HG03135 (cell line): ENCODE measurements at regions not wholly inside any gene's neighbourhood (a gene's known extent, or its start where the extent isn't known, plus 50 kb on each side); places are given as distances from the start of the nearest gene placed in this dataset.
A peak's percentile ranks its signal among the peaks of the same experiment; 100 is the strongest.

ENCODE experiments used
- ATAC-seq: cut with Tn5 transposase; IDR thresholded peaks from one replicate; pipeline ENCODE4 v1.9.1; 2021; ENCODE audit warnings: mild to moderate bottlenecking, moderate library complexity; ENCODE audit not compliant: unreplicated experiment

DNA sequence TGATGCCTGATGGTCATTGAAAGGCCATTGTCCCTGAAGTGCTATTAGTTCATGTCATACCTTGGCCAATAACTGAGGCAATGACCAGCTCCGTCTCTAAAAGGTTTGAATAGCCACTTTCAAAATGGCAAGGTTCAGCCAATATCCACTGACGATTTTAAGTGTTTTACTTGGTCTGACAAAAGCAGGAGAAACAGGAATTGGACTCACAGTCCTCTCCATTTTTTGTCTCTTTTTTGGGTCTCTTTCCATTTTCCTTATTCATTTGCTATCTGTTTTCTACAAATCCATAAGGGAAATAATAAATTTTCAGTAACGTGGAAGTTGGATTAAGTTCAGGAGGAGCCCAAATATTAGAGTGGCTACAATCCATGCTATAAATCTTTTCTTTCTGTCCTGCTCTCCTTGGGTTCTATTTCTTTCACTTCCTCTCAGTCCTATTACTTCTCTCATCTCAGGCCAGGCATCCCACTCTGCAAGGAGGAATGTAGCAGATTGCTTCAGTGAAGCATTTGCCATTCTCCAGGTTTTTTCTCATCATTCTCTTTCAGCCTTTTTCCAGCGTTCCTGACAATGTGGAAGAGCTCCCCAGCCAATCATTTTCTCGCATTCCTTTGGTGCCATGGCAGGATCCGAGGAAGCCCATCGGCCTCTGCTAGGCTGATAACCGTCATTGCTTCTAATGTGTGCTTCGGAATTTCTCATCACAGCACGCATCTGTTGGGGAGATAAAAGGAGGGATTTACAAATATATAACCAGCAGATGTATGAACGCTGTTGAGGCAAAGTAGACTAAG, 414.5 kb downstream of the ADGRL2 start:
- ATAC-seq, result no peak

DNA sequence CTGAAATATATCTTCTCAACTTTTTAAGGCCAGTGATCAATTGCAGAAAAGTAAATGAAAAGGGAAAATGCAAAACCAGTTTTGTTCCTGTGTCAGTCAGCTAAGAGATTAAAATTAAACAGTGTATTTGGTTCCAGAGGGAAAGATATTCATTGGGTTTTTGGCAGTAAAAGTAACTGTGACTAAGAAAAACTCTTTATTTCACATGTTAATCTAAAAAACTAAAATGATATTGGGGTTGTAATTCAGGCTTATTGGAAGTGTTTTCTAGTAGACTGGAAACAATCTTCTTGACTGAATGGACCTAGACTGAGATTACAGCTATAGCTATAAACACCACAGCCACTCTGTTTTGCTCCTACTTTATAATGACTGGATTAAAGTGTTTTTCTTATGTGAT, 413.9 kb downstream of the ADGRL2 start:
- no peak for ATAC-seq

DNA sequence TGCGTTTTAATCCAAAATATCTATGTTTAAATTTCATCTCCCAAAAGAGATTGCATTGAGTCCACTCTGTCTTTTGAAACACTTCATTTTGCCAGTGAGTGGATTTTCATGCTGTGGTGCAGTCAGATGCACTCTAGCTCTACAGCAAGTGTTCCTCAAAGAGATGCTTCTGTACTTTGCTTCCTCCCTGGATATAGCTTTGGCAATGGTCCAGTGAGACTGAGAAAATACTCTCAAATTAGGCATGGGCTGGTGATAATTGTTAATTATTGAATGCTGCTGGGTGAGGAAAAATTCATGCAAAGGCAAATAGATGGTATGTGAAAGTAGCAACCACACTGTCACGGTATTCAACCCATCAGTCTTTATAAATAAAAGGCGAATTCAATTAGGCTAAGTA, 396.9 kb downstream of the ADGRL2 start:
- no peak for ATAC-seq

DNA sequence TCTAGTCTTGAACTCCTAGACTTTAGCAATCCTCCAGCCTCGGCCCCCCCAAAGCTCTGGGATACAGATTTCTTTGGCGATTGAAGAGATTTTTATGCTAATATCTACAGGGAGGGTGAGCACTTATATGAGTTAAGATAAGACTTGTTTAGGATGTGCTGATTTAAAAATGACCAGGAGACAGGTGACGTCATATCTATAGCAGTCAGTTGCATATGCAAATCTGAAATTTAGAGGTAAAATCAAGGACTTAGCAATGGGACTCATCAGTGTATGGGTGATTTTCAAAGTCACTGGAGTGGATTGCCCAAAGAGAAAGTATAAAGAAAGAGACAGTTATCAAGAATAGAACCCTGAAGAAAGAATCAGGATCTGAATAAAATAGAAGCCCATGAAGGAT, 394.5 kb downstream of the ADGRL2 start:
- no peak for ATAC-seq

DNA sequence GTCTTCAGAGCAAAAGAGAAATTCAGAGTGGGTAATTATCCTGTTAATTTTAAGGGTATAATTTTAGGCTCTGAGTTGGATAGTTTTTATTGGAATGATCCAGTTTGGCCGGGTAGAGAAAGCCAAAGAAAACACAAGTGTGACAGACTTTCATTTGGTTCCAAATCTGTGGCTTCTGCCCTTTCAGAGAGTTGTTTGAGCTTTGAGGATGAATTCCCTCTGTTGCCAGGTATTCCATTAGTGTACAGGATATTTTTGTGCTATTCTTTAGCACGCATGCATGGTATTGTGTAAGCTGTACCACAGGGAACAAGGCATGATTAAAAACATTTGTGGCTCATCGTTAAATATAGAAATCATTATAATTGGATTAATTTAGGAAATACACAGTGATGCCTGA, 384.4 kb downstream of the ADGRL2 start:
- no peak for ATAC-seq

DNA sequence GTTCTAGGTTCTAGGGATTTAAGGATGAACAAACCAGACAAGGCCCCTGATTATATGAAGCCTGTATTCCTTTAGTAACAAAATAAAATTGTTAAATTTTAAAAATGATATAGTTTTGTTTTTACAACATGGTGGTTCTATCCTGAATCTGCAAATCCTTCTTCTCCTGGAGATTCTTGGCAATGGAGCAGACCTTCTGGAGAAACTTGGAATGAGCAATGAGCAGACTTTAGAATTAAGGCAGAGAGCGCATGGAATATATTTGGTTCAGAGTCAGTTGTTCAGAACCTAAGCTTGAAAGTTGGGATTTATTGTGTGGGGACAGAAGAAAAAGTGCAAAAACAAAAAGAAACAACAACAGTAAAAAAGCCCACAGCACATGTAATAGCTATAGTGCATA, 381.1 kb downstream of the ADGRL2 start:
- ATAC-seq, result no peak

DNA sequence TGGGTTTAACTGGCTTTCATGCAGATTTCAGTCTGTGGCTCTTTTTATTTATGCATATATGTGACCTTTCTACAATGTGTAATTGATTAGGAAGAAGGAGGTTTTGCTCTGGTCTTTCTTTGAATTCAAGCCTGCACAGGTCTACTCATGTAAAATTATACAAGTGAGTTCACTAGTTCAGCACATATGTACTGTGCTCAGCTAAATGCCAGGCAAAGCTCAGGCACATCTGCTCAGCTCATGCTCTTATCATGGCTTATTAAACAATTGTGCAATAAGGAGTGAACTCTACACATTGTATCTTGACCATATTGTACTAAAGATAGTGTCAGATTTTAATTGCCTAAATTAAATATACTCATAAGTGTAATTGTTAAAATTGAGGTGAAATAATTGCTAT, 378.4 kb downstream of the ADGRL2 start:
- no peak for ATAC-seq

DNA sequence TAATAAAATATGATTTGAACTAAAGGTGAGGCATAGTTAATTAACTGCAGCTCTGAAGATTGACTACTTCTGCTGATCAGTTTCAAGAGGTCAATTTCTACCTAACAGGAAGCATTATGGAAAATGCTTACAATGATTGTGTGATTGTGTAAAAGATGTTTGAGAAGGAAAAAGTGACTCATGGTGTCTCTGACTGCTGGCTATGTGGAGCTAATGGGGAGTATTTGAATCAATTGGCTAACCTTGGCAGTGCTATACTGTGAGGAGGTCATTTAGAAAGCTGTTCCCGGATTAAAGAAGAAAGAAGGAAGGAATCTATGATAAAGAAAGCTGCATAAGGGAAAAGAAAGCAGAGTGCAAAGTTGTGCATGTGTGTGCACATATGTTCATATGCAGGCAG, 376.5 kb downstream of the ADGRL2 start:
- no peak for ATAC-seq

DNA sequence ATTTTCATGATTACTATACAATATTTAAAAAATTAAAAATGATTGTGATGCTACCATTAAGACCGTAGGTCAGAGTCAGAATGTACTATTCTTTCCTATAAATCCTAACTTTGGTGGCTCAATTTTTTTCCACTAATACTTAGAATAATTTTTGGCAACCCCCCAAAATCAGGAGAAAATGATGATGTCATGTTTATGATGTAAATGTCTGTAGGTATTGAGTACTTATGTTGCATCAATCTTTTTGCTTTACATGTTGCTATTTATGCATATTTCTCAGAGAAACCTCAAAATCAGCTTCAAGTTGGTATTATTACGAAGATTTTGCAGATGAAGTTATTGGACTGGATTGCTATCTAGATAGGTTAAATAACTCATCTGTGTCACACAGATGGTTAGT, 371.2 kb downstream of the ADGRL2 start:
- ATAC-seq, result no peak

DNA sequence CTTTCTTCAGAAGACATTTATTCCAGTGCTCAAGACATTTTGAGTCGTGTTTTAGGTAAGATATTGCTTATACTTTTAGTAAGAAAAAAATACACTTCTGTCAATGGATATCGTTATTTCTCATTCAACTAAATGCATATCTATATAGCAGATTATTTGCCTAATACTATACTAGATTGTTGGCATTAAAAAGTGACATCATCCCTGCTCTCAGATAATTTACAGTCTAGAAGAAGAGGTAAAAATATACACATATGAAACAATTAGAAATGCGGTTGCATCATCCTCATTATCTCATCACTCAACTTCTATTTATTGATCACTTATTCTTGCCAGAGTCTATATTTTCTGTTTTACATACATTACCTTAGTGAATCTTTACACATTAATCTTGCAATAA, 367.7 kb downstream of the ADGRL2 start:
- no peak for ATAC-seq

DNA sequence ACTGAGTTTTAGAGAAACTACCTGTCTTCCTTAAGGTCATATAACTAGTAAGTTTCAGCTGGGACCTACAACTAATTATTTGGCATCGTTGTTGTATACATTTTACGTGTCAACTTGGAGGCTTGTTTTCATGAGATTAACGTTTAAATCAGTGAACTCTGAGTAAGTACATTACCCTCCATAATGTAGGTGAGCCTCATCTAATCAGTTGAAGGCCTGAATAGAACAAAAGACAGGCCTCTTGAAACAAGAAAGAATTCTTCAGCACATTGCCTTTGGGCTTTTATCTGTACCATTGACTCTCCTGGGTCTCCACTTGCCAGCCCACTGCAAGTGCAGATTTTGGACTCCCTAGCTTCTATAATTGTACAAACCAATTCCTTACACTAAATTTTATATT, 364.6 kb downstream of the ADGRL2 start:
- ATAC-seq, result no peak

DNA sequence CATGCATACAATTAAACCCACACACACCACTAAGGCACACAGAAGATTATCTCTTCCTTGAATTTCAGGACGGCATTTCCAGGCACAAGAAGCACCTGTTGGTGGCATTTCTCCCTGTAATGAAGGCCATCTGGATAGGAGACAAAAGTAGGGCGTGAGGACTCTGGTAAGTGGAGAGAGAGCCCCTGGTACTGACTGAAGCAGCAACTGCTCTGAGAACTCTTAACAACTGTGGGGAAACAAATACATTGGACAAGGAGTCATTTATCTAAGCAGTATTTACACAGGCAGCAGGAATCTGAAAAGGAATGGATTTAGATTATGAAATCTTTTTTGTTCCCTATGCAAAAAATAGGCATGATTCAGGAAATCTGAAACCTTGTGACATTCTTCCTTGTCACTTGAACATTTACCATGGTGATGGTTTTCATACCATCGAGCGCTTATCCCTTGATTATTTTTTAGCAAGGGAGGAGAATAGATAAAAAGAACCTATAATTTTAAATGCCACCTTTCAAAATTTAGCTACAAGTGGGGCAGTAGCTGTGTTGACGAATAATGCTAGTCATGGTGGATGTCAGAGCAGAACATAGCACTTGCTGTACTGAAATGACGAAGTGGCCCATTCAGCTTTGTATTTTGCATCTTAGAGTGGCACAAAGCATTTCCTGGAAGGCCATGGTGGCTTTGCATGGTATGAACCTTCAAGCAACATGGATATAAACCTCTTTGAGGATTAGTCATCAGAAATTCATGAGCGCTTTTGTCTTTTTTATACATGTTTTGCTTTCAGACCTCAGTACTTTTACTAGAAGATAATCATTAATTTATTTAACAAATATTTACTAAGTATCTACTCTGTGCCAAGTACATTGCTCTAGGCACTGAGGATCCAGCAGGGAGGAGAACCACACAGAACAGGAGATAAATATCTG, 362.0 kb downstream of the ADGRL2 start:
- no peak for ATAC-seq

DNA sequence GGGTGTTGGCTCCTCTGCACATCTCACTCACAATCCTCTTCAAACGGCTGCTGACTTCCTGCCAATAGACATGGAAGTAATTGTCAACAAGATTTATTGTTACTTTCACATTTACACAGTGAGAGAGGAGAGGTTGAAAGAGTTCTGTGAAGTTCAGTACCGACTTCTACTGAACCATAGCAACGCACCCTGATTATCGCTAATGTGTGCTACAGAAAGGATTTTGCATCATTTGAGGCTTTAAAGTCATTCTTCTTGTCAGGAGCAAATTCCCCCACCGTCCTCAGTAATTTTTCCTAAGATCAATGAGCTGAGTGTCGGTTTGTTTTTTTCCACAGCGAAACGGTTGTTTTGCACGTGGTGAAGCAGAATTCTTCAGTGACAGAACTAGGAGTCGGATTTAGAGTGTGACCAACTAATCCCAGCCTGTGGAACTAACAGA, 361.0 kb downstream of the ADGRL2 start:
- peak; percentile 49 for ATAC-seq

DNA sequence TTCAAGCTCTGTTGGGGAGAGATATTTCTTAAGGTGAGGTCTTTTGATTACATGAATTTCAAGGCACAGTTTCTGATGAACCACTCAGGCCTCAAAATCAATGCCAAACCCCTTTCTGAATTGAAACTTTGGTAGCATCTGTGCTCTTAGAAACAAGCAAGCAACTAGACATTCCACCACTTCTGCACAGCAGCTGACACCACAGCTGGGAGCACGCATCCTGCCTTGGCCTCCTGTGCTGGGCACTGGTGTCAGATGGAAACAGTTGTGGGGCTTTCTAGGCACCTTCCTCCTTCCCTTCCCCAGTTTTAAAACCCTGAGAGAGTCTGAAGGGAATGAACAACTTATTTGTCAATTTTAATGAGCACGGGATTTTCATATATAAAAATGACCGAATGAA, 360.2 kb downstream of the ADGRL2 start:
- ATAC-seq, result no peak

DNA sequence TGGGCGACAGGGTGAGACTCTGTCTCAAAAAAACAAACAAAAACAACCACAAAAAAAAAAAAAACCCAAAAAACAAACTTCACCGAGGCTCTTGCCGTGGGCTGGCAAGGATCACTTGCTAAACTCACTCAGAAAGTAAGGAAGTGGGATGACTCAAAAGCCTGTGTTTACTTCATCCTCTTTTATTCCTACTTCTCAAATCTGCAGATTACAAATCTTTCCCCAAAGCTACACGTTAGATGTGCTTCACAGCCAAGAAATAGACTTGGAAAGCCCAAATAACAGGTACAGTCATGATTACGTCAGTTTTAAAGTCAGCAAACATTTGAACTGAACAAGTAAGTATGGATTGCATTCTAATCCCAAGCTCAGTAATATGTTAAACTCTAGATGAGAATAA, 359.3 kb downstream of the ADGRL2 start:
- no peak for ATAC-seq

DNA sequence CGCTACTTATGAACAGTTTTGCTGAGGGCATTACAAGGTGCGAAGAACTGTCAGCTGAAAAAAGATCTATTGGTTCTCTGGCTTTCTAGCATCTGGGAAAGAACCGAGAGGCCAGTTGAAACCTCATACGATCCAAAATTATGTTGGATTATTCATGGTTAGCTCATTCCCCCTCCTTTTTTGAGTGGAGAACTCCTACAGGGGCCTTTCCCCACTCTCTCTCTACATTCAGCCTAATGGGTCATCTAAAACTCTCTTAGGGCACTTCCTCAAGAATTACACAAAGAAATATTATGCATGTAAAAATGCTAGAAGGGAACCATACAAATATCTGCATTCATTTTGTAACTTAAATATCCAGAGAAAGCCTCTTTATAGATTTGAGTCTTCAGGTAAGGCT, 358.2 kb downstream of the ADGRL2 start:
- no peak for ATAC-seq

DNA sequence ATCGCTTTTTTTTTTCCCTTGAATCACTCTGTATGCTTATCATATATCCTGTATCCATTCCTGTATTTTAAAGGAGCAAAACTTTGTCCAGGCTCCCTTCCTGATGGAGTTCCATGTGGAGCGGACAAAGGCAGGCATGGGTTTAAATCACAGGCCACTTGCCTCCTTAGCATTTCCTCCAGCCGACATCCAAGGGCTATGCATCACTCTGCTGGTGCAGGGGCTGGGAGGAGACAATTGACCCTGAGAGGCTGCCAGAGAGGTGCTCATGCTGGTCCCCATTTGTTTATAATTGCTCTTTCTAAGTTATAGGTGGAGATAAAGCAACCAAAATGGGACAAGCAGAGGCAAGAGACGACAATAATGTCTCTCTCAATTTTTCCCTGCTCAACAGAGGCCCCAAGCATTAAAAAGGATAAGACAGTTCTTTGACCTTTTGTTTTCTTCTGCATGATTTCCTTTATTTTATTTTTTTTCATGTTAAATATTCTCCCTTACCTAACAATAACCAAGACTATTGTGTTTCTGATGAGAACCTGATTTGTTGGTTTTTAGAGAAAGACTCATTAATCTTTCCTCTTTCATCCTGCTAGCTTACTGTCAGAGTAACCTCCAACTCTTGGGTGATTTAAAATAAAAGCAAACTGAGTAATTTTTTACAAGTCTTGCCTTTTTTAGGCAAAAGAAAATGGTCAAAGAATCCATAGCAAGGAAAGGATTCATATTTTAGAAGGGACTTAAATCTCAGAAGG, 353.7 kb downstream of the ADGRL2 start:
- ATAC-seq, result no peak

DNA sequence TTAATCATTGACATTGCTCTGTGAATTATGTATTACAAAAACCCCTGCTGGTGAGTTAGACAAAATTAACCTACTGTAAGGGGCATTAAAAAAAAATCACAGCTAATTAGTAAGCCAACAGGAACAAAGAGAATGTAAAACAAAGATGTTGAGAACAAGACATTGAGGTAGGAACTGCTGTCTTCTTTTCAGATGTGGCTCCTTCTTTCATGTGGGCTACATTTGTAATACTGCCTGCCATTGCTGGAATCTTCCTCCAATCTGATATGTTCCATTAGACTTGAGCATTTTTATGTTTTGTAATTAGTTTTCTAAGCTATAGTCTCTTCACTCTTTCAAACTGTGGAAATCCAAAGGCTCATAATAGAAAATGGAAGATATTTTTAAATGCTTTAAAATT, 353.0 kb downstream of the ADGRL2 start:
- ATAC-seq, result no peak

DNA sequence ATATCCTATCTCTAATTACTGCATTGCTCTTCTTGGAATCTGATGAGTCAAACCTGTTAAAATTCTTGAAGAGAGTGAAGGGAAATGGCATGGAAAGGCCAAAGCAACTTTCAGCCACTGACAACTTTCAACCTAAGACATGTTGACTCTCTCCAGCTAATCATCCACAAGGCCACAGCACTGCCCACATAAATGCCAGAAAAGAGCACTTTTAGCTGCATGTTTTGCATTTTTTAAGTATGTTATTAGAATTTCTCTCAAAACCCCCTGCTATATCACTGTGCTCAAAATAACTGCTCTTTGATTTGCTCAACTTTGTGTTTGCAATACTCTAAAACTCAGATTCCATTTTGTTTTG, 352.5 kb downstream of the ADGRL2 start:
- ATAC-seq, result peak; percentile 48

DNA sequence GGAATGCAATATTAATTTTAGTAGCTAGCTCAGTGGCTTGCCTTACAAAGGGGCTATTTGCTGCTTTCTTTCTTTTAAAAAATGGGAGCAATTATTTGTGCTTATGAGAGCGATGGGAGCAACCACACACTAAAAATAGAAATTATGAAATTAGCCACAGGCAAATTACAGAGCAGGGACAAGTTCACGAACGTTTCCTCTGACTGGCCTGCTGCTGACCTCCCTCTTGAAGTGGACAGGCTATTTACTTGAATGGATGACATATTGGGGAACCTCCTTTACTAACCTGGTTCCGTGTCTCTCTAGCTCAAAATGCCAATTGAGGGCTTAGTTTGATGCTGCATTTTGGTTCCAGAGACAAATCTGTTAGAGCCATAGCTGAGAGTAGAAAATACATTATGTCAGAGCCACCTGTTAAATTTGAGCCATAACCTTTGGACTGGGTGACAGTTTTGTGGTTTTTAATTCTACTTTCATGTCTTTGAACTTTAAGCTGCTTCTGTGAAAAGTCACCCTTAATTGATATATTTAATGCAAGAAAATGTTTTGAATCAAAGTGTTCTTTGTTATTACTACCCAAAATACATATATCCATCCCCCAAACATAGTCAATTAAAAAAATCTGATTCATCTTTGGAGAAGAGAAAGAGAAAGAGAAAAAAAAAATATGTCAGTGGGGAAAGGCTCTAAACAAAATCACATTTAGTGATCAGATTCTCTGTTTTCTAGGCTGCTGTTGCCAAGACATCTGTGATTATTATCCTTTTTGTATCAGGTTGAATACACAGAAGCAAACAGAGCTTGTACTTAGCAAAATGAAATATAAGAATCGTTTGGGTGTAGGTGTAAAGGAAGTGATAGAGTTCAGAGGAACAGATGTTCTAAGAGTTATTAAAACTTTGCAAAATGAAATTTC, 351.9 kb downstream of the ADGRL2 start:
- ATAC-seq, result peak; percentile 63
